ENCODE measurements at regions not wholly inside any gene's neighbourhood (a gene's known extent, or its start where the extent isn't known, plus 50 kb on each side); places are given as distances from the start of the nearest gene placed in this dataset.

DNA sequence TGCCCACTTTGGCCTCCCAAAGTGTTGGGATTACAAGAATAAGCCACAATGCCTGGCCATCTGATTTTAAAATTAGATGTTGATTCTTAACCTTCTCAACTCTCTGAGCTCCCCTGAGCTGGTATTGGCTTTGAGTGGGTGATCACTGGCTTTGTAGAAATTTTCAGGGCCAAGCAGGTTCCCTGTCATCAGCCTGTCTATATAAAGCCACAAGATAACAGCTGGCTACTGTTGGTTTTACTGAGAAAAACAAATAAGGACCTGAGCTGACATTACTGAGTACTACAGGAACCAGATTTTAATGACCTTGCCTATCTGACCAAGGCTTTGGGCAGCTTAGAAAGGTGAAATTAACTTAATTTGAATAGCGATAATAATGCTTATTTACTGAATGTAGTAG, 153.6 kb downstream of the MSX2 start:
- intact Hi-C loops (cut with DNase I), result no loop called here
- DNase-seq, result no peak

DNA sequence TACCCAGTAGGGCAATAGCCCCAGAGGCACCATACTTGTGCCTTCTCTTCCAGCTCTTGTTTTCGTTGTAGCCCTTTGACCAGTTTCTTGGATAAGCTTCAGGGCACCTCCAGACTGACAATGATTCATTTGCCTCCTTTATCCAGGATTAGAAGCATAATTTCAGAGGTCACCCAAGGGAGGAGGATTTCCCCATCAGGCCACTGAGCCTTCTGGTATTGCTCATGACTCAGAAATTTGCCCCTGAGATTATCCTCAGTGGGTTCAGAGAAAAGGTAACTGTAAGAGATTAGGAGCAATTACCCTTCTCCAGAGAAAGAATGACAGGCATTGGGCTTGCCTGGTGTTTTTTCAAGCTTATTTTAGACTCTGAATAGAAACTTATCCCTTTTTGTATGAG, 147.9 kb downstream of the MSX2 start:
- intact Hi-C loops (cut with DNase I), result no loop called here
- Histone ChIP-seq H3K9me3 (no peaks in the 10 kb centered on the region), H3K27me3 (peaks cover 0 to 4% (median 0%) of the 10 kb centered on the region in 3 donors), H3K4me1 (no peaks in the 10 kb centered on the region), H3K27ac (no peak overlapping the region), H3K36me3 (no peaks in the 10 kb centered on the region), H3K4me3 (no peak overlapping the region)
- TF ChIP-seq POLR2AphosphoS5 (IDR thresholded peaks at IDR 0.05), result no peak
- TF ChIP-seq, protein P1, sequence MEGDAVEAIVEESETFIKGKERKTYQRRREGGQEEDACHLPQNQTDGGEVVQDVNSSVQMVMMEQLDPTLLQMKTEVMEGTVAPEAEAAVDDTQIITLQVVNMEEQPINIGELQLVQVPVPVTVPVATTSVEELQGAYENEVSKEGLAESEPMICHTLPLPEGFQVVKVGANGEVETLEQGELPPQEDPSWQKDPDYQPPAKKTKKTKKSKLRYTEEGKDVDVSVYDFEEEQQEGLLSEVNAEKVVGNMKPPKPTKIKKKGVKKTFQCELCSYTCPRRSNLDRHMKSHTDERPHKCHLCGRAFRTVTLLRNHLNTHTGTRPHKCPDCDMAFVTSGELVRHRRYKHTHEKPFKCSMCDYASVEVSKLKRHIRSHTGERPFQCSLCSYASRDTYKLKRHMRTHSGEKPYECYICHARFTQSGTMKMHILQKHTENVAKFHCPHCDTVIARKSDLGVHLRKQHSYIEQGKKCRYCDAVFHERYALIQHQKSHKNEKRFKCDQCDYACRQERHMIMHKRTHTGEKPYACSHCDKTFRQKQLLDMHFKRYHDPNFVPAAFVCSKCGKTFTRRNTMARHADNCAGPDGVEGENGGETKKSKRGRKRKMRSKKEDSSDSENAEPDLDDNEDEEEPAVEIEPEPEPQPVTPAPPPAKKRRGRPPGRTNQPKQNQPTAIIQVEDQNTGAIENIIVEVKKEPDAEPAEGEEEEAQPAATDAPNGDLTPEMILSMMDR (IDR thresholded peaks at IDR 0.05), result no peak
- no peak for TF ChIP-seq POLR2A (IDR thresholded peaks at IDR 0.05)
- TF ChIP-seq EP300 (IDR thresholded peaks at IDR 0.05), result no peak
- DNase-seq, result no peak
- 25 to 65% methylated on average over 1 of the region's 1 CpG for WGBS, 2 donors

More for the DNA sequence above, 153.6 kb downstream of the MSX2 start:
- Histone ChIP-seq H3K4me3 (no peak overlapping the region), H3K27ac (no peak overlapping the region), H3K36me3 (no peaks in the 10 kb centered on the region), H3K9me3 (no peaks in the 10 kb centered on the region), H3K27me3 (peaks cover 0 to 3% (median 0%) of the 10 kb centered on the region in 3 donors), H3K4me1 (no peaks in the 10 kb centered on the region)
- WGBS, 2 donors, result 93 to 94% methylated on average over 1 of the region's 1 CpG
- no peak for TF ChIP-seq POLR2A (IDR thresholded peaks at IDR 0.05)
- TF ChIP-seq, protein P1 (IDR thresholded peaks at IDR 0.05), result no peak
- no peak for TF ChIP-seq EP300 (IDR thresholded peaks at IDR 0.05)

DNA sequence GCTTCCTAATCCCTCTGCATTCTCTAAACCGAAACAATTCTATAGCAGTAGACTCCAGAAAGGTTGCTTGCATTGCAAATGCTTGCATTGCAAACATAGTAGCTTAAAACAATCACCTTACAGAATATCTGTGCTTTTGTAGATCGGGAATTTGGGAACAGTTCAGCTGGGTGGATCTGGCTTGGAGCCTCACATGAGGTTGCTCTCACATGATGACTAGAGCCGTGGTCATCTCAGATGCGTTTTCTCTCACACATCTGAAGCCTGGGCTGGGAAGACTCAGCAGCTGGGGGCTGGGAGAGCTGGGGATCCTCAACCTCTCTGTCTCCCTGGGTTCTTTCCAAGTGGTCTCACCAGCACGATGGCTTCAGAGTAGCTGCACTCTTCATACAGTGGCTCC, 127.8 kb downstream of the MSX2 start:
- no peak for DNase-seq
- WGBS, 2 donors, result 69 to 78% methylated on average over 5 of the region's 5 CpGs
- intact Hi-C loops (cut with DNase I), result no loop called here
- H3K27me3 ChIP-seq, result no peaks in the 10 kb centered on the region
- no peak overlapping the region for H3K4me3 ChIP-seq
- TF ChIP-seq, protein P1 (IDR thresholded peaks at IDR 0.05), result no peak
- no peak for TF ChIP-seq EP300 (IDR thresholded peaks at IDR 0.05)
- no peak for TF ChIP-seq POLR2AphosphoS5 (IDR thresholded peaks at IDR 0.05)
- TF ChIP-seq POLR2A (IDR thresholded peaks at IDR 0.05), result no peak
- no peaks in the 10 kb centered on the region for H3K36me3 ChIP-seq
- no peaks in the 10 kb centered on the region for H3K9me3 ChIP-seq
- no peaks in the 10 kb centered on the region for H3K4me1 ChIP-seq
- no peak overlapping the region for H3K27ac ChIP-seq

DNA sequence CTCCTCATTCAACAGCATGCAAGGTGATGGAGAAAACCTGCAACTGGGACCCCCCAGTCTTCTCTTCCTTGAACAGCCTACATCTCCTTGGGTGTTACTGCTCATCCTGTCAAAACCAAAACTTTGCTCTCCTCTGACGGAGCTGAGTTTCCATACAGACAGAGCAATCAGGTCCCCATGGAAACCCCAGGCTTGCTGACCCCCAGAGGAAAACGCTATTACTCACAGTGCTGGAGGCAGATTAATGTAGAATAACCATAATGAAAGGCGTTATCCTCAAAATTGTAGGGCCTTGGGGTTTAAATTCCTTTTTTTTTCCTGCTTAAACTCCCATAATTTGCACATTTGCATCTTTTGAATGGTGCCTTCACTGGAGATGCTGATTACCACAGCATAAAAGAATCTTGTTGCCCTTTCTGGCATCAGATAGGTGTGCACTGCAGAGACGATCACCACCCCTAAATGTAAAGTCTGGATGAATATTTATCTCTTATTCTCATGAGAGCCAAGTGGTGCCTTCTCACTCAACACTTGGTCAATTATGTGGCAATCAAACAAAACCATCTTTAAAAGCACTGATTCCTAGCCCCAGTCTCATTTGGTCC, 126.3 kb downstream of the MSX2 start:
- no peaks in the 10 kb centered on the region for H3K27me3 ChIP-seq
- intact Hi-C loops (cut with DNase I), result no loop called here
- H3K4me3 ChIP-seq, result no peak overlapping the region
- 49 to 66% methylated on average over 4 of the region's 4 CpGs for WGBS, 2 donors
- no peak overlapping the region for H3K27ac ChIP-seq
- peaks cover 0 to 8% (median 0%) of the 10 kb centered on the region in 4 donors for H3K4me1 ChIP-seq
- H3K9me3 ChIP-seq, result no peaks in the 10 kb centered on the region
- H3K36me3 ChIP-seq, result no peaks in the 10 kb centered on the region
- DNase-seq, result no peak
- TF ChIP-seq, protein P1 (IDR thresholded peaks at IDR 0.05), result no peak
- TF ChIP-seq POLR2A (IDR thresholded peaks at IDR 0.05), result no peak
- TF ChIP-seq EP300 (IDR thresholded peaks at IDR 0.05), result no peak
- TF ChIP-seq POLR2AphosphoS5 (IDR thresholded peaks at IDR 0.05), result no peak

DNA sequence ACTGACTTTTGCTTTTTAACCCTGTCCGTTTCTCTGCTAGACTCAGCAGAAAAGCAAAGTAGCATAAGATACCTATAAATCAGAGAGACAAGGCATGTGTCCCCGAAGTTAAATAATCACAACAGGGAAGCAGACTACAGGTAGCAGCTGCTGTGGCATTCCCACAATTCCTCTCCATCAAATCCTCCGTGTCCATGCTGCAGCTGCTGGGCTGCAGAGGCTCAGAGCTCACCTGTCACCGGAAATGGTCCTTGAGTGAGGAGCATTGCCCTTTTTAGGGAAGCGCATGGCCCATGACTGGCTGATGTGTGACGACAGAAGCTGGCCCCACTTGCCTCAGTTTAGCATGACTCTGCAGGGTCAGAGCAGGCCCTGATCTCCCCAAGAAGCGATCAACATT, 125.0 kb downstream of the MSX2 start:
- Histone ChIP-seq H3K9me3 (no peaks in the 10 kb centered on the region), H3K27ac (no peak overlapping the region), H3K4me3 (no peak overlapping the region), H3K36me3 (no peaks in the 10 kb centered on the region), H3K4me1 (peaks cover 0 to 21% (median 7%) of the 10 kb centered on the region in 4 donors), H3K27me3 (no peaks in the 10 kb centered on the region)
- WGBS, 2 donors, result 70 to 73% methylated on average over 7 of the region's 7 CpGs
- TF ChIP-seq, protein P1 (IDR thresholded peaks at IDR 0.05), result no peak
- TF ChIP-seq POLR2A (IDR thresholded peaks at IDR 0.05), result no peak
- TF ChIP-seq EP300 (IDR thresholded peaks at IDR 0.05), result no peak
- TF ChIP-seq POLR2AphosphoS5 (IDR thresholded peaks at IDR 0.05), result no peak
- intact Hi-C loops (cut with DNase I), result no loop called here
- no peak for DNase-seq

All from sigmoid colon (tissue), 6 donors.